ENCODE measurements at regions not wholly inside any gene's neighbourhood (a gene's known extent, or its start where the extent isn't known, plus 50 kb on each side); places are given as distances from the start of the nearest gene placed in this dataset.

DNA sequence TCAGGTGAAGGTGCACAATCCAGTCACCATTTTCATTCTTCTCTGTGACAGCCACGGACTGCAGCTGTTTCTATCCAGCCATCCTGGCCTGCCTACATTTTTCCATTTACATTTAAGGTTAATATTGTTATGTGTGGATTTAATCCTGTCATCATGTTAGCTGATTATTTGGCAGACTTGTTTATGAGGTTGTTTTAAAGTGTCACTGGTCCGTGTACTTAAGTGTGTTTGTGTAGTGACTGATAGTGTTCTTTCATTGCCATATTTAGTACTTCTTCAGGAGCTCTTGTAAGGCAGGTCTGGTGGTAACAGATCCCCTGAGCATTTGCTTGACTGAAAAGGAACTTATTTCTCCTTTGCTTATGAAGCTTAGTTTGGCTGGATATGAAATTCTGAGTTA is 364.2 kb downstream of the JRKL start:
- H3K4me3 ChIP-seq: no peak overlapping the region
- TF ChIP-seq, protein P1, sequence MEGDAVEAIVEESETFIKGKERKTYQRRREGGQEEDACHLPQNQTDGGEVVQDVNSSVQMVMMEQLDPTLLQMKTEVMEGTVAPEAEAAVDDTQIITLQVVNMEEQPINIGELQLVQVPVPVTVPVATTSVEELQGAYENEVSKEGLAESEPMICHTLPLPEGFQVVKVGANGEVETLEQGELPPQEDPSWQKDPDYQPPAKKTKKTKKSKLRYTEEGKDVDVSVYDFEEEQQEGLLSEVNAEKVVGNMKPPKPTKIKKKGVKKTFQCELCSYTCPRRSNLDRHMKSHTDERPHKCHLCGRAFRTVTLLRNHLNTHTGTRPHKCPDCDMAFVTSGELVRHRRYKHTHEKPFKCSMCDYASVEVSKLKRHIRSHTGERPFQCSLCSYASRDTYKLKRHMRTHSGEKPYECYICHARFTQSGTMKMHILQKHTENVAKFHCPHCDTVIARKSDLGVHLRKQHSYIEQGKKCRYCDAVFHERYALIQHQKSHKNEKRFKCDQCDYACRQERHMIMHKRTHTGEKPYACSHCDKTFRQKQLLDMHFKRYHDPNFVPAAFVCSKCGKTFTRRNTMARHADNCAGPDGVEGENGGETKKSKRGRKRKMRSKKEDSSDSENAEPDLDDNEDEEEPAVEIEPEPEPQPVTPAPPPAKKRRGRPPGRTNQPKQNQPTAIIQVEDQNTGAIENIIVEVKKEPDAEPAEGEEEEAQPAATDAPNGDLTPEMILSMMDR (IDR thresholded peaks at IDR 0.05): no peak
- no peak for TF ChIP-seq POLR2AphosphoS5 (IDR thresholded peaks at IDR 0.05)
- no peak for TF ChIP-seq EP300 (IDR thresholded peaks at IDR 0.05)
- no peak for TF ChIP-seq POLR2A (IDR thresholded peaks at IDR 0.05)
- H3K27ac ChIP-seq: no peak overlapping the region
- WGBS, 2 donors: 47 to 67% methylated on average over 2 of the region's 2 CpGs
- no peaks in the 10 kb centered on the region for H3K9me3 ChIP-seq
- intact Hi-C loops (cut with DNase I): no loop called here
- no peaks in the 10 kb centered on the region for H3K27me3 ChIP-seq
- no peaks in the 10 kb centered on the region for H3K4me1 ChIP-seq
- DNase-seq: no peak
- no peaks in the 10 kb centered on the region for H3K36me3 ChIP-seq

DNA sequence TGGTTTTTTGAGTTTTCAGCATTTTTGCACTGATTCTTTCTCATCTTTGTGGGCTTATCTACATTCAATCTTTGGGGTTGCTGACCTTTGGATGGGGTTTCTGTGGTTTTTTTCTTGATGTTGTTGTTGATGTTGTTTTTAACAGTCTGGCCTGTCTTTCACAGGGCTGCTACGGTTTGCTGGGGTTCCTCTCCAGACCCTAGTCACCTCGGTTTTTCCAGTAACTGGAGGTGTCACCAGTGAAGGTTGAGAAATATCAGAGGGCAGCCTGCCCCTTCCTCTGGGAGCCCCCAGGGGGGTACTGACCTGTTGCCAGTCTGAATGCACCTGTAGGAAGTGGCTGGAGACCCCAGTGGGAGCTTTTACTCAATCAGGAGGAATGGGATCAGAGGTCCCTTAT is 365.4 kb downstream of the JRKL start:
- H3K27ac ChIP-seq: no peak overlapping the region
- TF ChIP-seq POLR2AphosphoS5 (IDR thresholded peaks at IDR 0.05) (no peak), POLR2A (IDR thresholded peaks at IDR 0.05) (no peak), EP300 (IDR thresholded peaks at IDR 0.05) (no peak)
- TF ChIP-seq, protein P1 (IDR thresholded peaks at IDR 0.05): no peak
- no peaks in the 10 kb centered on the region for H3K4me1 ChIP-seq
- no peaks in the 10 kb centered on the region for H3K36me3 ChIP-seq
- no peaks in the 10 kb centered on the region for H3K27me3 ChIP-seq
- intact Hi-C loops (cut with DNase I): no loop called here
- WGBS, 2 donors: 87 to 91% methylated on average over 2 of the region's 2 CpGs
- DNase-seq: no peak
- H3K4me3 ChIP-seq: no peak overlapping the region
- no peaks in the 10 kb centered on the region for H3K9me3 ChIP-seq

DNA sequence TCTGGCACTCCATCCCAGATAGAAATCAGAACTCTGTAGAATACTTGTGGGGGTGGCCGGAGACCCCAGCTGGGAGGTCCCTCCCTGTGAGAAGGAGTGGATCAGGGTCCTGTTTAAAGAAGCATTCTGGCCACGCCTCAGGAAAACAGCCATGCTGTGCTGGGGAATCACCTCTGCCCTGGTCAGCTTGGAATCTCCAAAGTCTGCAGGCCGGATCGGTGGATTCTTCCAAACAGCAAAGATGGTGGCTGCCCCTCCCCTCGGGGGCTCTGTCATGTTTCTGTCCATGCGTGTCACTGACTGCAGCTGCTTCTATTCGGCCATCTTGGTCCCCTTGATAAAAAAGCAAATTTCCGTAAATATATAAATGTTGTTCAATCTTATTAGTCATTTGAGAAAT is 365.9 kb downstream of the JRKL start:
- Histone ChIP-seq H3K27me3 (no peaks in the 10 kb centered on the region), H3K27ac (no peak overlapping the region), H3K9me3 (no peaks in the 10 kb centered on the region), H3K36me3 (no peaks in the 10 kb centered on the region), H3K4me1 (no peaks in the 10 kb centered on the region), H3K4me3 (no peak overlapping the region)
- TF ChIP-seq POLR2AphosphoS5 (IDR thresholded peaks at IDR 0.05) (no peak), POLR2A (IDR thresholded peaks at IDR 0.05) (no peak), EP300 (IDR thresholded peaks at IDR 0.05) (no peak)
- TF ChIP-seq, protein P1 (IDR thresholded peaks at IDR 0.05): no peak
- intact Hi-C loops (cut with DNase I): no loop called here
- WGBS, 2 donors: 91 to 92% methylated on average over 8 of the region's 8 CpGs
- no peak for DNase-seq

DNA sequence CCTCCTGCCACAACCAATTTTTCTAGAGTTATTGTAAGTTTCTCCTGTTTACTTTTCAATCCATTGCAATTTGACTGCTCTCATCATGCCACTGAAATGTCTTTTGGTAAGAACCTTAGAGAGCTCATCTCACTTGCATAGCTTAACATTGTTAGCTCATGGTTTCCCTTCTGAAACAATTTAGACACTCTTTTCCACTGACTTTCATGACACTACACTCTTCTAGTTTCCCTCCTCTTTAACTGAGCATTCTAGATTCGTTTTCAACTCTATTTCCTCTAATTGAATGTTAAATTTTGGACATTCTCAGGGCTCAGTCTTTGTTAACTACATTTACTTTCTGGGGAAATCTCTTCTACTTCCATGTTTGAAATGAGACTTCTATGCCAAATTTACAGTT is 369.1 kb downstream of the JRKL start:
- intact Hi-C loops (cut with DNase I): no loop called here
- no peak for DNase-seq
- WGBS, 2 donors: 22 to 40% methylated on average over 1 of the region's 1 CpG
- Histone ChIP-seq H3K36me3 (no peaks in the 10 kb centered on the region), H3K4me1 (no peaks in the 10 kb centered on the region), H3K4me3 (no peak overlapping the region), H3K9me3 (no peaks in the 10 kb centered on the region), H3K27ac (no peak overlapping the region), H3K27me3 (no peaks in the 10 kb centered on the region)
- TF ChIP-seq, protein P1 (IDR thresholded peaks at IDR 0.05): no peak
- TF ChIP-seq POLR2AphosphoS5 (IDR thresholded peaks at IDR 0.05) (no peak), POLR2A (IDR thresholded peaks at IDR 0.05) (no peak), EP300 (IDR thresholded peaks at IDR 0.05) (no peak)

DNA sequence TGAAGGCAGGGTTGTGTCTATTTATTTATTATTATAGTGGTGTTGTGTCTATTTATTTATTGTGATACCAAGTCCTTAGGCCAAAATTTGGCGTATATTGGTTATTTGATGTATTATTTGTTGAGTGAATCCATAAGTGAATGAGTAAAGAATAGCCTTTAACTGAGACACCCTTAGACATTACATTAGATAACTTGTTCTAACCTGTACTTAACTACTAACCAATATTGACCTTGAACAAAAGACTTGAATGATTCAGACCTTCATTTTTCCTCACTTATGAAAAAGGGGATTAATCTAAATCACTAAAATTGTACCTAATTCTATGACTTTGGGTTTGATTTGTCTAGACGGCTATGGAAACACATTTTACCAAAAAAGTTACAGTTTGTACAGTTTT is 370.5 kb downstream of the JRKL start:
- H3K4me3 ChIP-seq: no peak overlapping the region
- intact Hi-C loops (cut with DNase I): no loop called here
- no peak overlapping the region for H3K27ac ChIP-seq
- no peaks in the 10 kb centered on the region for H3K9me3 ChIP-seq
- no peaks in the 10 kb centered on the region for H3K36me3 ChIP-seq
- no peak for TF ChIP-seq POLR2AphosphoS5 (IDR thresholded peaks at IDR 0.05)
- TF ChIP-seq, protein P1 (IDR thresholded peaks at IDR 0.05): no peak
- TF ChIP-seq POLR2A (IDR thresholded peaks at IDR 0.05): no peak
- no peak for TF ChIP-seq EP300 (IDR thresholded peaks at IDR 0.05)
- DNase-seq: no peak
- 87 to 90% methylated on average over 2 of the region's 2 CpGs for WGBS, 2 donors
- H3K27me3 ChIP-seq: no peaks in the 10 kb centered on the region
- H3K4me1 ChIP-seq: no peaks in the 10 kb centered on the region

Measured in sigmoid colon (tissue), 6 donors.